Thyroid gland (tissue), 4 donors: ENCODE measurements at regions not wholly inside any gene's neighbourhood (a gene's known extent, or its start where the extent isn't known, plus 50 kb on each side); places are given as distances from the start of the nearest gene placed in this dataset.

Experiments
- DNase-seq, 2 donors: peaks; one replicate each; pipeline ENCODE4 v3.0.0-alpha.2; 2019
- H3K27ac ChIP-seq, 3 donors: fragments of 200-600 bp; sonication (generic); 1 replicate in 2 of 3; 2 replicates in 1 of 3; pipeline ENCODE4 v1.5.1; 2016 to 2019; ENCODE audit warnings: mild to moderate bottlenecking in 1 of 3, moderate library complexity in 1 of 3
- H3K27me3 ChIP-seq: fragments of 200-600 bp; sonication (generic); one replicate; pipeline ENCODE4 v1.5.1; 2019
- H3K36me3 ChIP-seq, 2 donors: fragments of 200-600 bp; sonication (generic); one replicate each; pipeline ENCODE4 v1.5.1; 2016 to 2019
- H3K4me1 ChIP-seq, 2 donors: fragments of 200-600 bp; sonication (generic); one replicate each; pipeline ENCODE4 v1.5.1; 2017 to 2019
- H3K4me3 ChIP-seq, 3 donors: fragments of 200-600 bp; sonication (generic); replicated peaks in 1 of 3; 1 replicate in 2 of 3; 2 replicates in 1 of 3; pipeline ENCODE4 v1.5.1; 2016; ENCODE audit warnings: mild to moderate bottlenecking in 1 of 3
- H3K9me3 ChIP-seq: fragments of 200-600 bp; sonication (generic); one replicate; pipeline ENCODE4 v1.5.1; 2017
- CTCF ChIP-seq, 6 experiments: fragments of 200-600 bp in 3 of 6; fragments of 450-650 bp in 3 of 6; sonication (generic) in 3 of 6; IDR thresholded peaks; one replicate each; pipeline ENCODE4 v1.5.1; 2016 to 2019; ENCODE audit warnings: antibody characterized with exemption in 6 of 6, mild to moderate bottlenecking in 2 of 6, inconsistent platforms in 1 of 6, moderate library complexity in 1 of 6
- POLR2A ChIP-seq, 2 donors: fragments of 450-650 bp; IDR thresholded peaks; one replicate each; pipeline ENCODE4 v1.6.1; 2017; ENCODE audit warnings: antibody characterized with exemption in 2 of 2, mild to moderate bottlenecking in 2 of 2, moderate library complexity in 1 of 2
- WGBS, 2 donors: methylation state at CpG; one replicate each; pipeline ENCODE4 v1.1.5; 2017; 5-methylcytosine and 5-hydroxymethylcytosine counted together
- intact Hi-C: fragments of 100-400 bp; cut with DNase I; formaldehyde crosslinking; loops from one replicate; pipeline ENCODE4 v1.15.1; 2023

DNA sequence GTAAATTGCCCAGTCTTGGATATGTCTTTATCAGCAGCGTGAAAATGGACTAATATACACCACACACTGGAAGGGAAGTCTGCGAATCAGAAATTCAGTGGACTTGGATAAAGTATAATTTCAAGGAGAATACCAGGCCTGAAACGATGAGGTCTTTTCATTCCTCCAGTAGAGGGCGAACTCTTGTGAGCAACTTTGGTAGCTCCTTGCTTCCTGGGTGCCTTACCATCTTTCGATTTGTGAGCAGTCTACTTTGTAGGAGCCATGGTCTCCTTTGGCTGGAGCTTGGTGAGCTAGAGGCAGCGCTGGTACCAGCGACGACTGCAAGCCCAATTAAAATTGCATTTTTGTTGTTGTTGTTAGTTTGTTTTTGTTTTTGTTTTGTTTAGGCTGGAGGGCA lies 791.9 kb downstream of the FAT4 start:
- Histone ChIP-seq H3K36me3 (no peaks in the 10 kb centered on the region), H3K4me1 (no peaks in the 10 kb centered on the region), H3K9me3 (no peaks in the 10 kb centered on the region), H3K27me3 (no peaks in the 10 kb centered on the region), H3K27ac (no peak overlapping the region), H3K4me3 (no peak overlapping the region)
- TF ChIP-seq POLR2A (IDR thresholded peaks at IDR 0.05) (no peak), CTCF (IDR thresholded peaks at IDR 0.05) (peak in 1 of 6 experiments; percentile 17)
- intact Hi-C loops = no loop called here
- WGBS, 2 donors = 95 to 96% methylated on average over 8 of the region's 8 CpGs
- no peak for DNase-seq

GRCh38 chr4:126109836-126110235 lies 795.1 kb downstream of the FAT4 start:
- Histone ChIP-seq H3K27me3 (no peaks in the 10 kb centered on the region), H3K9me3 (no peaks in the 10 kb centered on the region), H3K27ac (no peak overlapping the region), H3K4me1 (no peaks in the 10 kb centered on the region), H3K36me3 (no peaks in the 10 kb centered on the region), H3K4me3 (no peak overlapping the region)
- TF ChIP-seq POLR2A (IDR thresholded peaks at IDR 0.05) = no peak
- no peak for TF ChIP-seq CTCF (IDR thresholded peaks at IDR 0.05)
- 97 to 98% methylated on average over 2 of the region's 2 CpGs for WGBS, 2 donors
- intact Hi-C loops = no loop called here
- no peak for DNase-seq

GRCh38 chr4:126113058-126113457 lies 798.3 kb downstream of the FAT4 start:
- no peak for TF ChIP-seq POLR2A (IDR thresholded peaks at IDR 0.05)
- no peak for TF ChIP-seq CTCF (IDR thresholded peaks at IDR 0.05)
- Histone ChIP-seq H3K27me3 (no peaks in the 10 kb centered on the region), H3K36me3 (no peaks in the 10 kb centered on the region), H3K27ac (no peak overlapping the region), H3K4me3 (no peak overlapping the region), H3K4me1 (no peaks in the 10 kb centered on the region), H3K9me3 (no peaks in the 10 kb centered on the region)
- intact Hi-C loops = no loop called here
- no peak for DNase-seq
- WGBS, 2 donors = 98 to 99% methylated on average over 1 of the region's 1 CpG

DNA sequence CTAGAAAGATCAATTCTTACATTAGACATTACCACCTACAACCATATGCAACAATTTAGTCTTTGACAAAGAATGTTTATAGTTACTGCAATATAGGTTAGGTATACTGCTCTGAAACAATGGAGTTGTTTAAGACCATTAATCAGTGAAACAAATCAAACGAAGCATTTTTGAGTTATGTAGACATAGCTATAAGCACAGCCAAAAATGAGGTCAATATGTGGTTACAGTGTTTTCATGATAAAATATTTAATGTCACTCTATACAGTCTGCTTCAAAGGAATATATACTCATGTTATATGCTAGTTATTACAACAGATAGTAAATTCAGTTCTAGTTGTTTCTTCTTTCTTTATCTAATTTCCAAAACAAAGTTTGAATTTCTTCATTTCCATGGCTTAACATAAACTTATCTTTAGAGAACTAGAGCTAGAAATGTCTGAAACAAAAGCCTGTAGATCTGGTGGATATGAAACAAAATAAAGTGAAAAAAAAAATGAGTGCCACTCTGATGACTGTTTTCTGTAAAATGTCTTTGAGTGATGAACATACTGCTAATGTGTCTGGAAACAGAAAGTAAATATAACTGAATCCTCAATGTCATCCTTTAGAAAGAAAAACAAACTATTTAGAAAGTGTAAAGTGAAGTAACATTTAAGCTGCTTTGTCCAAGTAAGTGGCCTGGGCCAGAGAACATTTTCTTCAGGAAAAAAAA lies 809.0 kb downstream of the FAT4 start:
- H3K4me1 ChIP-seq = no peaks in the 10 kb centered on the region
- 64 to 69% methylated on average over 1 of the region's 1 CpG for WGBS, 2 donors
- intact Hi-C loops = no loop called here
- H3K27me3 ChIP-seq = no peaks in the 10 kb centered on the region
- no peaks in the 10 kb centered on the region for H3K9me3 ChIP-seq
- H3K4me3 ChIP-seq = no peak overlapping the region
- TF ChIP-seq POLR2A (IDR thresholded peaks at IDR 0.05) (no peak), CTCF (IDR thresholded peaks at IDR 0.05) (no peak)
- no peaks in the 10 kb centered on the region for H3K36me3 ChIP-seq
- no peak overlapping the region for H3K27ac ChIP-seq
- no peak for DNase-seq

- no peaks in the 10 kb centered on the region for H3K27me3 ChIP-seq
- WGBS, 2 donors = 69 to 70% methylated on average over 1 of the region's 1 CpG
- no peak overlapping the region for H3K4me3 ChIP-seq
- H3K36me3 ChIP-seq = no peaks in the 10 kb centered on the region
- intact Hi-C loops = no loop called here
- DNase-seq = no peak
- no peak for TF ChIP-seq POLR2A (IDR thresholded peaks at IDR 0.05)
- no peak for TF ChIP-seq CTCF (IDR thresholded peaks at IDR 0.05)
- no peak overlapping the region for H3K27ac ChIP-seq
- H3K4me1 ChIP-seq = no peaks in the 10 kb centered on the region
- H3K9me3 ChIP-seq = no peaks in the 10 kb centered on the region
Measured at GRCh38 chr4:126124818-126125217, 810.1 kb downstream of the FAT4 start.
